A673 (cell line): ENCODE measurements at regions not wholly inside any gene's neighbourhood (a gene's known extent, or its start where the extent isn't known, plus 50 kb on each side); places are given as distances from the start of the nearest gene placed in this dataset.
A peak's percentile ranks its signal among the peaks of the same experiment; 100 is the strongest.

Experiments
- BruUV-seq: library from RNA; stranded (reverse); fragments of 400-500 nt; replicated peaks from 2 replicates; lab custom pipeline; 2021; lab: Mats Ljungman, UMichigan
- CTCF ChIA-PET: fragments of 300-600 bp; sonication (Branson Sonifier 250); formaldehyde crosslinking; loops from one replicate; lab custom pipeline; 2022; ENCODE audit warnings: antibody characterized with exemption; lab: Charles Lee
- POLR2A ChIA-PET: fragments of 300-600 bp; sonication (Branson Sonifier 250); formaldehyde crosslinking; loops from one replicate; lab custom pipeline; 2022; ENCODE audit warnings: antibody characterized with exemption; ENCODE audit not compliant: low non-redundant PET; lab: Charles Lee
- DNase-seq: peaks from one replicate; pipeline ENCODE4 v3.0.0-alpha.2; 2015; ENCODE audit warnings: low spot score
- H3K27ac ChIP-seq: fragments of 200-600 bp; sonication (generic); 2 replicates; pipeline ENCODE4 v1.5.1; 2016; ENCODE audit warnings: mixed run types, low read depth, mild to moderate bottlenecking, mixed read lengths, antibody characterized with exemption, low read length; ENCODE audit not compliant: poor library complexity, severe bottlenecking
- H3K27me3 ChIP-seq: fragments of 200-600 bp; sonication (generic); replicated peaks from 2 replicates; pipeline ENCODE4 v1.6.1; 2017; ENCODE audit warnings: mixed run types, low read depth, mild to moderate bottlenecking, mixed read lengths, antibody characterized with exemption, low read length; ENCODE audit not compliant: insufficient read depth, poor library complexity
- H3K36me3 ChIP-seq: fragments of 200-600 bp; sonication (generic); 2 replicates; pipeline ENCODE4 v1.6.1; 2016; ENCODE audit warnings: mixed run types, mild to moderate bottlenecking, mixed read lengths, antibody characterized with exemption, low read length; ENCODE audit not compliant: insufficient read depth, poor library complexity, severe bottlenecking
- H3K4me1 ChIP-seq: fragments of 200-600 bp; sonication (generic); 2 replicates; pipeline ENCODE4 v1.6.1; 2017; ENCODE audit warnings: mixed run types, mild to moderate bottlenecking, mixed read lengths, antibody characterized with exemption, low read length; ENCODE audit not compliant: insufficient read depth, poor library complexity, severe bottlenecking
- H3K4me3 ChIP-seq: fragments of 200-600 bp; sonication (generic); 2 replicates; pipeline ENCODE4 v1.5.1; 2016; ENCODE audit warnings: low read depth, mixed run types, mild to moderate bottlenecking, mixed read lengths, low read length; ENCODE audit not compliant: poor library complexity, severe bottlenecking
- H3K9me3 ChIP-seq: fragments of 200-600 bp; sonication (generic); 2 replicates; pipeline ENCODE4 v1.6.1; 2016; ENCODE audit warnings: mixed run types, low read depth, mild to moderate bottlenecking, mixed read lengths, antibody characterized with exemption, low read length; ENCODE audit not compliant: poor library complexity, severe bottlenecking
- CTCF ChIP-seq: fragments of 300-800, 200-600 bp; sonication (generic); conservative IDR thresholded peaks from 2 replicates; pipeline ENCODE4 v1.5.1; 2017; ENCODE audit warnings: low read depth, mild to moderate bottlenecking, antibody characterized with exemption, low read length, moderate library complexity, mixed read lengths
- EZH2 ChIP-seq: fragments of 200-600 bp; sonication (generic); IDR thresholded peaks from 2 replicates; pipeline ENCODE4 v1.6.1; 2017; ENCODE audit warnings: borderline replicate concordance, low read depth, mild to moderate bottlenecking, mixed read lengths, antibody characterized with exemption, low read length; ENCODE audit not compliant: poor library complexity, severe bottlenecking
- intact Hi-C: fragments of 100-400 bp; cut with micrococcal nuclease; formaldehyde crosslinking; loops from one replicate; pipeline ENCODE4 v1.10.0; 2022; ENCODE audit not compliant: unreplicated experiment

DNA sequence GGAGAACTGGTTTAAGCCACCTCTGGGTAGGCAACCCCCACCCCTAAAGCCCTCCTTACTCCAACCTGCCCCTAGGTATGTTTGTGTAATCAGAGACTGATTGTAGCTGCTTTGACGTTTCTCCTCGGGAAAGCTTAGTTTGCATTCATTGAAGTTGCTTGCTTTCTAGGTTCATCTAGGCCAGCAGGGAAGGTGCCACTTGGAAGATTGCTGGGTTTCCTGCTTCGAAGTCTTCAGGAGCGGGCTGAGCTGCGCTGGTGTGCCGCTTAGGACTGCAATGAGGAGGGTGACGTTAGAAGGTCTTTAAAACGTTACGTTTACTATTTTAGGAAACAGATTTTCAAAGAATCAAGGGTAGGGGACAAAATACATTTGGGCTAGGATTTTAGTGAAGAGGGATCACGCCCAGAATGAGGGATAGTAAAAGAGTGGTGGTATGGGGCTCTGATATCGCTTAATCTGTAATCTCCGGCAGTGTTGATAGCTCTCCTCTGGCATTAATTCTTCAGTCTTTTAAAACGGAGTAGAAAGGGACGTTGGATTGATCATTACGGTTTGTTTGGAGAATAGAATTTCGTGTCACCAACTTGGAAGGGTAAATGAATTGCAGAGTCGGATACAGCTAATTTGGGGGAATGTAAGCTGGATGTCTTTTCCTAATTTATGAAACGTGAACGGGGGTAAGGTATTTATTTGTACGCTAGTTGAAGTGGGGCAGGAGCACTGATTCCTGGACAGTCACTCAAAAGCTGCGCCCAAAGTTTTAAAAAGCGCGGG lies 92.6 kb upstream of the PRDM1 start:
- Histone ChIP-seq H3K4me1 (peaks cover 6% of the 10 kb centered on the region), H3K4me3 (peak overlapping the region; percentile 51), H3K36me3 (no peaks in the 10 kb centered on the region), H3K9me3 (no peaks in the 10 kb centered on the region), H3K27me3 (peaks cover 57% of the 10 kb centered on the region), H3K27ac (no peak overlapping the region)
- ChIA-PET CTCF (no interaction called here), POLR2A (no interaction called here)
- no TSS peak for BruUV-seq
- DNase-seq: no peak
- intact Hi-C loops: loop anchor here (10.0 kb wide), 1 partner anchor 231 kb away; no protein-coding TSS in a partner anchor
- TF ChIP-seq CTCF (no peak), EZH2 (no peak)

DNA sequence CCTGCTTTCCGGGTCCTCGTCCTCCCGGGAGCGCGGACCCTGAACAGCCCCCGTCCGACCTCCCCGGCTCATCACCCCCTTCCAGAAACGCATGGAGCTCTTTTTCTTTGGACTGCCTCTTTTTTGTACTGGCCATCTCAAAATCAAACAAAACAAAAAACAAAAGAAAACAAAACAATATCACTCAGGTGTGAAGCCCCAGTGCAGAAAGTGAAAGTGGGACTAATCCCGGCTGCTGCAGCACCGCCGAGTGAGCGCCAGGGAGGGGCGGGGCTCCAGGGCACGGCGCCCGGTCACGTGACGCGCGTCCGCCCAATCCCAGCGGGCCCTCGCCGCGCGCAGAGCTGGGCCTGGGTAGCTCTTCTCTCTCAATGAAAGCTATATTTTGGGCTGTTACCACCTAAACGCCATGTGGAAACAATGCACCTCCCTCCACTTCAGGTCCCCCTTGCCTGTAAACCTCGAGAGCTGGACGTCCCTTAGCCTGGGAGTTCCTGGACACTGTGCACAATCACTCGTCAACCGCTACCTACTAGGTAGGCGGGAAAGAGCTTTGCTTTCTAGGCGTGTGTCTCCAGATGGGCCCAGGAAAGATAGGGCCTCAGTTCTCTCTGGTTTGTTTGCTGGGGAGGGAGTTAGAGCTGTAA lies 93.7 kb upstream of the PRDM1 start:
- H3K9me3 ChIP-seq: no peaks in the 10 kb centered on the region
- H3K27ac ChIP-seq: no peak overlapping the region
- POLR2A ChIA-PET: interaction anchor here (0.5 kb wide), 1 partner anchor 12 kb away, joined by 4 read pairs; no protein-coding TSS in a partner anchor
- peaks cover 46% of the 10 kb centered on the region for H3K27me3 ChIP-seq
- peak; percentile 87 for DNase-seq
- TF ChIP-seq EZH2 (no peak), CTCF (no peak)
- BruUV-seq: no TSS peak
- H3K4me1 ChIP-seq: peaks cover 6% of the 10 kb centered on the region
- H3K36me3 ChIP-seq: no peaks in the 10 kb centered on the region
- CTCF ChIA-PET: interaction anchor here (0.6 kb wide), 1 partner anchor 102 kb away, joined by 3 read pairs; no protein-coding TSS in a partner anchor
- intact Hi-C loops: loop anchor here (10.0 kb wide), 1 partner anchor 232 kb away; no protein-coding TSS in a partner anchor
- H3K4me3 ChIP-seq: peak overlapping the region; percentile 80

DNA sequence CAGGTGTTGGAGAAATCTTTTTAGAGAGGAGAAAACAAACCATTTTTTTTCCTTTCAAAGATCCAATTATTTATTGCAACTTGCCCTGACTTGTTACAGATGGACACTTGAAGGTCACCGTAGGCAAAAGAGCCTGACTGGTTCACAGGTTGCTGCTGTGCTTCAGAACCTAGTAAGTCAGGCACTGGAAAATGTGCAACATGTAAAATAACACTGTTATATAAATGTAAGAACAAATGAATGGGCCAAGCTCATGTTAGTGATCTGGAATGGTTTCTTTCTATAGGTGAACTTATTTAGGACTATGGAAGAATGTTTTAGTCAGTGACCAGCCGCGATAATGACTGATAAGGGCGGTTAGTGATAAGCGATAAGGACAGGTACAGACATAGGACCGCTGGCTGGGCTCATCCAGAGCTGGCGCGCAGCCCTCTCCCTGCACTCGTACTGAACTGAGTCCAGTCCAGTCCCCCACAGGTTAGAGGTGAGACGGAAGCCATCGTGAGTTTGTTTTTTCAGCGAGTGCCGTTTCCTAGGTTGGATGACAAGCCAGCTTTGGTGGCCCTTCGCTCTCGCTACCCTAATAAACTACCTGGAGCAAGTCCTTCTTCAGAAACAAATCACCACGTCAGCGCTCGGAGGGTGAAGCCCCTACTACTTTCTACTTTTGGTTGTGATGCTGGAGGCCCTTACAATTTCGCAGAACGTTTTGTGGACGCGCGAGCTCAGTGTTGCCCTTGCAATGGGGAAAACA lies 94.4 kb upstream of the PRDM1 start:
- H3K4me1 ChIP-seq: peaks cover 6% of the 10 kb centered on the region
- H3K36me3 ChIP-seq: no peaks in the 10 kb centered on the region
- CTCF ChIA-PET: interaction anchor here (0.6 kb wide), 1 partner anchor 102 kb away, joined by 3 read pairs; no protein-coding TSS in a partner anchor
- H3K27me3 ChIP-seq: peaks cover 39% of the 10 kb centered on the region
- no peak overlapping the region for H3K27ac ChIP-seq
- H3K4me3 ChIP-seq: peak overlapping the region; percentile 80
- intact Hi-C loops: loop anchor here (10.0 kb wide), 1 partner anchor 233 kb away; no protein-coding TSS in a partner anchor
- POLR2A ChIA-PET: no interaction called here
- TF ChIP-seq CTCF (no peak), EZH2 (no peak)
- no TSS peak for BruUV-seq
- DNase-seq: no peak
- no peaks in the 10 kb centered on the region for H3K9me3 ChIP-seq
